Left renal cortex interstitium (tissue), 4 donors: ENCODE measurements at regions not wholly inside any gene's neighbourhood (a gene's known extent, or its start where the extent isn't known, plus 50 kb on each side); places are given as distances from the start of the nearest gene placed in this dataset.
"Not testable (repeated sequence)": the region's sequence is repeated elsewhere in the genome, so short reads cannot be mapped to it uniquely, and the experiment has no call there.

Experiments used
- DNase-seq, 4 donors: peaks; one replicate each; pipeline ENCODE4 v3.0.0-alpha.2; 2013; ENCODE audit warnings: low read depth in 4 of 4, low spot score in 2 of 4, missing footprints in 1 of 4

DNA sequence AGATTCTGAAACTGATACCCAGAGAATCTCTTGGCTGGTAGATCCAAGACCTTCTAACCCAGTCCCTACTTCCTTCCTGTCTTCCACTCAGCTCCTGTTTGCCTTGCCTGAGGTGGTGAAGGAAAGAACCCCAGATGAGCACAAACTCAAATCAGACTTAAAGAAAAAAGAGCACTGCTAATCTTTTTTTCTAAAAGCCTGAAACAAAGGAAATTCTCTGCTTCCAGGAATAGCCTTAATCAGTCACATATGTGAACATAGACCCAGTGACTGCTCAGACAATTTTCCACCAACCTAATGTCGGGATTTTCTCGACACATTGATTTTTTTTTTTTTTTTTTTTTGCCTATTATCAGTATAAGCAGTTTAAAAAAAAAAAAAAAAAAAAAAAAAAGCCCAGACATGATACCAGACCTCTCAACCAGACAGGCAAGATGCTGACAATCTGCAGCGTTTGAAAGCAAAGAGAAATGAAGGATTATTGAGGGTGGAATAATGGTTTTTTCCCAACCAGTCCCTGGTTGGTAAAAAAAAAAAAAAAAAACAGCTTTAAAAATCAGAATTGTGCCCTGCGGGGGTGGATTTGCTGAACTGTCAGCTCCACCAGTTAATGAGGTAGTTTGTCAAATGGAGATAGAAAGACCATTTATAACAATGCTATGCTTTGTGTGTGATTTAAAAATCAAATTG is 256.8 kb upstream of the RARB start:
- no peak for DNase-seq

DNA sequence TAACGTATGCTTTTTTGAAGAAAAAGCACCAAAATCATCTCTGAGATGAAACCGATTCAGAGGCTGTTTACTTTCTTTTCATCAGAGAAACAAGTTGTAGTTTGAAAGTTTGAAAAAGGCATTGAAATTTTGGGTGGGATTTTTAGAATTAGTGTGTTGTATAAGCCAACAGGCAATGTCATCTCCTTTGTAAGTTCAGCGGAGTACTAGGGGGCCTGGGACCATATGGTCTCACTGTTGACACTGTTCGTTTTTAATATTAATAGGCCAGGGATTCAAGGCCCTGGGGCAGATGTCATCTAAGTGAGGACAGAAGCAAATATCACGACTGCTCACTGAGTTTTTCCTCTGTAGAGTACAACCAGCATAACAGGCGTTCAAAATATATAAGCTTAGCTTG is 256.2 kb upstream of the RARB start:
- no peak for DNase-seq

DNA sequence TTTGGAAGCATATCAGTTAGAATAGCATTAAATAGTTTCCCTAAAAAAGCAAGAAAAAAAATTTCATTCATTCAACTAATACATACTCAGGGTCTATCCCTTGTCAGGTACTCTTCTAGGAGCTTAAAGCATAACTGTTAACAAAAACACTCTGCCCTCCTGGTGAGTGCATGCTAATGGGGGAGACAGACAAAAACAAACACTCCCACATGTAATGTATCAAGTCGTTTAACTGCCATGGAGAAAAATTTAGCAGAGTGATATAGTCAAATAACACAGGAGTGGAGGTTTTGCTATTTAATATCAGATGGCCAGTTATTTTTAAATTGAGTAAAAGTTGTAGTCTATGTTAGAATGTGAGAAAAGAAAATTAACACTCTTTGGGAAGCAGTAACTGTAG is 254.5 kb upstream of the RARB start:
- DNase-seq, result peak in 3 of 4 donors; percentile 24 to 52 (median 25)

DNA sequence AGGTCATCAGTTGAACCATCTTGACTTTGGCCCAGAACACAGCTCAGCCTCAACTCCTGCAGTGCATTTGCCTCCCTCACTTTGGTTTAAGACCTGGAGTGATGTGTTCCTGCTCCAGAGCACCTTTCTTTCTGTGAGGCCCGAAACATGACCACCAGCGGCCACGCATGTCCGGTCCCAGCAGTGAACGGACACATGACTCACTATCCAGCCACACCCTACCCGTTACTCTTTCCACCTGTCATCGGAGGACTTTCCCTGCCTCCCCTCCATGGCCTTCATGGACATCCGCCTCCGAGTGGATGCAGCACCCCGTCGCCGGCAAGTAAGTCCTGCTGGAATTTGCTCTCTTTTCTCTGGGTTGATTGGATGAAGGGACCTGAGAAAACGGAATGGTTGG is 253.8 kb upstream of the RARB start:
- no peak for DNase-seq

DNA sequence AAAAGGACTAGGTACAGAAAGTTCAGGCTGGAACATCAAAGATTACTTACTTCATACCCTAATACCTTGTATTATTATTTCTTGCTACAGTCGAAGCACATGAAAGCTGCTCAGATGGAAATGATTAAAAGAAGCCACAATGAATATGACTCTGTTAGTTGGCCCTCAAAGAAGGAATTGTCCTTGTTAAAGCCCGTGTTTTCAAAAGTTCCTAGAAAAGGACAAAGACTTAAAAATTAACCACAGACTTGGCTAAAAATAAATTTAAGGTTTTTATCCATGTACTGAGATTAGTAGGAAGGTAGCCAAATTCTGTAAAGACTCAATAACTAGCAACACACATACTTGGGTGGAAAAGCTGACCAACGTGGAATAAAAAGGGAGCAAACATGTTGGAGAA is 251.0 kb upstream of the RARB start:
- no peak for DNase-seq

DNA sequence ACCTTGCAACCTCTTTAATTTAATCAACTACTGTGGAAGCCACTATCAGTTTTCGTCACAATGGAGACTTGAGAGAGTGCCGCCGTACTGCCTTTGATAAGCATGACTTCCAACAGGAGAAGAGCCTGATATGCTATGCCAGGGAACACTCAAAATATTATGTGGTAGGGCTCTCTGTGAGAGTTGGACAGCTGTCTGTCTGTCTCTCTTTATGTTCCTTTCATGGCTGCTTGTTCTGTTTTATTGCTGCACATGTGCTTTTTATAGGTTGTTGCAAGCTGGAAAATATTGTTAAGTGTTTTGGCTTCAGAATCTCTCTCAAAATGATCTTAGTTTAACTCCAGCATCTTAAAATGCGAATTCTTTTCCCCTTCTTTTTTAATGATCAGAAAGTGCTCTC is 249.4 kb upstream of the RARB start:
- DNase-seq, result no peak

DNA sequence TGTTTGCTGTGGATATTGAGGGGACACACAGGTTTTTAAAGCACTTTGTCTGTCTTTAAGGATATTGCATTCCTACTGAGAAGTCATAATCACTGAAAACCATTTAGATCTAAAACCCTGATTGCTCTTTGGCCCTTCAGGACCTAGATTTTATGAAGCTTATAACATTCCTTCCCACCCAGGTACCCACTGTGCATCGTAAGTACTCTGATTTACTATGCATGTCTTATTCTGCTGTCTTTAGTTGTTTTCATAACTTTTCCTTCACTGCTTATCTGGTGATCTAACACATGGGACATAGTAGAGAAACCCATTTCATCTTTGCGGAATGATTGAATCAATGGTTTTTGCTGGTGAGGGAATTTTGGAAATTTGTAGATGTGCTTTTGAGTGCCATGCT is 247.0 kb upstream of the RARB start:
- no peak for DNase-seq

DNA sequence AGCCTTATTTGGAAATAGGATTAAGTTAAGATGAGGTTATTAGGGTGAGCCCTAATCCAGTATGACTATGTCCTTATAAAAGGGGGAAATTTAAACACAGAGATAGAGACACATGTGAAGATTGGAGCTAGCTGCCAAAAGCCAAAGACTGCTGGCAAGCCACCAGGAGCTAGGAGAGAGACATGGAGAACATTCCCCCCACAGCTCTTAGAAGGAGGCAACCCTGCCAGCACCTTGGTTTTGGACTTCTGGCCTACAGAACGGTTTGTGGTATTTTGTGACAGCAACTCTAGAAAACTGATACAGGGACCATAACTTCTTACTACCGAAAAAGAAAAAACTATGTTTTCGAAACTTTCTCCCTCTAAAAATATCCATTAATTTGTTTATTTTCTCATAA is 245.3 kb upstream of the RARB start:
- DNase-seq, result no peak

DNA sequence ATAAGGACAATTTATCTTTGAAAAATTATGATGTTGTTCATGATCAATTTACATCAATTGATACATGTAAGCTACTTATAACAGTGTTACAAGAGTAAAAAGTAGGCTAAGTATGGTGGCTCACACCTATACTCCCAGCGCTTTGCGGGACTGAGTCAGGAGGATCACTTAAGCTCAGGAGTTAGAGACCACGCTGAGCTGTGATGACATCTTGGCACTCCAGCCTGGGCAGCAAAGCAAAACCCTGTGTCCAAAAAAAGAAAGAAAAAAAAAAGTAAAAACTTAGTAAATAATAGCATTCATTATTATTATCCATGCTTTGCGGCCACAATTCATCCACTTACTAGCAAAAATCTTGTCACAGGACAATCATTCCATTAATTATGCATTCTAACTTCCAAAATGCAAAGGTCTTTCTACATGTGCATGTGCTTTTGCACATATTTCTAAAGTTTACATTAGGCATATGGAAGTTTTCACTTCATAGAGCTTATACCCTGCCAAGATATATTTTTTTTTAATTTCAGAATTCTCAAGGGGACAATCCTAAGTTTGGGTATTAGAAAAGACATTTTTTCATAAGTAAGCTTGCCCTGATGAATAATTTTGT is 243.3 kb upstream of the RARB start:
- DNase-seq, result no peak

DNA sequence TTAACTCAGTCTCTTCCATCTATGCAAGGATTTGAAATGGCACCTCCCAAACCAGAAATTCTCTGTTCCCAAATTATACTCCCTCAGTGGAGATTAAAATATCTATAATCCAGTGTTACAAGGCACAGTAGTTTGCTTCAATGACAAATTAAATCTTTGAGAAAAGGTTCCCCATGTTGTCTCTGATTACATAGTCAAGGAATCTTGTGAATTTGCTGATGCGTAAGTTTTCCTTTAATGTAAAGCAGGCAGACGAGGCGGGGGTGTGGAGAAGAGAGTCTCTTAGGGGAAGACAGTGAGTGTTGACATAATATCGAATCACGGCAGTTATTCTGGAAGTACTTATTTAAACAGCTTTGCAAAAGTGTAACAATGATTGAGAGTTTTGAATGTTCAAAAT is 236.4 kb upstream of the RARB start:
- no peak for DNase-seq

DNA sequence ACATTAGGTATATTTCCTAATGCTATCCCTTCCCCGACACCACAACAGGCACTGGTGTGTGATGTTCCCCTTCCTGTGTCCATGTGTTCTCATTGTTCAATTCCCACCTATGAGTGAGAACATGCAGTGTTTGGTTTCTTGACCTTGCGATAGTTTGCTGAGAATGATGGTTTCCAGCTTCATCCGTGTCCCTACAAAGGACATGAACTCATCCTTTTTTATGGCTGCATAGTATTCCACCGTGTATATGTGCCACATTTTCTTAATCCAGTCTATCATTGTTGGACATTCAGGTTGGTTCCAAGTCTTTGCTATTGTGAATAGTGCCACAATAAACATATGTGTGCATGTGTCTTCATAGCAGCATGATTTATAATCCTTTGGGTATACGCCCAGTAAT is 228.5 kb upstream of the RARB start:
- DNase-seq, result not testable (repeated sequence)

DNA sequence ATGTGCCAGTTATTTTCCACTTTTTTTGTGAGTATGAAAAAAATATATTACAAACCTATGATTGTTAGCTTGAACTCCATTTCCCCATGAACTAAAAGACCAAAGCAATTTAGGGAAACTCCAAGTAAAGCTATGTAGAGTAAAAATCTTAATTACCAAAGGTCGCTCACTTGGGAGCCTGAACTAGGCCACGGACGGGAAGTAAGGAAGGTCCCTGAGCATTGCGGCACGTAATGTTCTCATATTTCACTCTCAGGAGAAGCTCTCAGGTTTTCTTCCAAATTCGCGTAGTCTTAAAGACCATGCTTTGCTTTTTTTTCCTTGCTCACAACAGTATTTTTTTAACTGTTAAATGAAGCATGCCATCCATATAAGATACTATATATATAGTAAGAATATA is 215.3 kb upstream of the RARB start:
- DNase-seq, result no peak

DNA sequence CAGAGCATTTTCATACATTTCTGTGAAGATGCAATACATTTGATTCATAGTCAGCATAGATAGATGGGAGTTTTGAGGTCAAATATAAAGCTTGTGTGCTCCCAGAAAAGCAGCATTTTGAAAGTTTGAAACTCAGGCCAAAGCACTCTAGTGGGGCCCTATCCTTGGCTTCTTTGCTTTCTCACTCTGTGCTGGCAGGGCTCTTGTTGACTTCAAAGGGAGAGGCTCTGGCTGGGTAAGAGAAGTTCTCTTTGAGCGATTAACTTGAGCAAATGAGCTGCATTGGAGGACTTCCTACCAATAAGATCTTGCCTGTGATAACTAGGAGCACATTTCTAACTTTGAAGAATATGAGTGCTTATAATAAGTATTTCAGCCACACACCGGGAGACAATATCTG is 214.0 kb upstream of the RARB start:
- DNase-seq, result no peak

DNA sequence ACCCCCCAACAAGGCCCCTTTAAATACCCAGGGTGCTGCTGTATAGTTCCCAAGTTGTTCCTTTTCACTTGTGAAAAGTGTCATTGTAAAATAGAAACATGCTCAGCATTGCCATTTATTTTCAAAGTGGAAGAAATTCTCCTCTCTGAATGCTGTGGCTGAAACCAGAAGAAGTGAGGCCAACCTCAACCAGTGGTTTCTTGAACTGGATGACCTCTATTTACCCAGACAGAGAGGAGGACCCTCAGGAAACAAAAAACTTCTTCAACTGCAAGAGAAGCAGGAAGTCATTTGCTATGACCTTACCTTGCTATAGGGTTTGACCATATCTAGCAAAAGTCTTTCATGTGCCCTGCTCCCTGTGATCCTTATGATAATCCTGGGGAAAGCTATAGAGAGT is 209.7 kb upstream of the RARB start:
- DNase-seq, result no peak

DNA sequence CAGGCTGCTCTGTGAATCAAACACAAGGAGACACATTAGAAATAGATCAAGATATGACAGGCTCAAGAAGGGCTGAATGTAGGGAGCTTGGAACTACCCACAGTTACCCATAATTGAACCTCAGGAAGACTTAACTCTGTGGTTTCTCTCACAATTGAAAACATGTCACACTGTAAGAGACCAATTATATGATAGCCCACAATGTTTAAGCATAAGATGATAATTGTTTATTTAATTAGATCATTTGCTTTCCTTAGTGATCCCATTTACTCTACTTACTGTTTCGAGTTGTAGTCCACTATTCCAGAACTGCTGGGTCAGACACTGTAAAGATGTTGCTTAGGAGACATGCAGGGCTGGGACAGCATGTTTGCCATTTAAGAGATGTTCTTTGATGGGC is 201.3 kb upstream of the RARB start:
- DNase-seq, result no peak

DNA sequence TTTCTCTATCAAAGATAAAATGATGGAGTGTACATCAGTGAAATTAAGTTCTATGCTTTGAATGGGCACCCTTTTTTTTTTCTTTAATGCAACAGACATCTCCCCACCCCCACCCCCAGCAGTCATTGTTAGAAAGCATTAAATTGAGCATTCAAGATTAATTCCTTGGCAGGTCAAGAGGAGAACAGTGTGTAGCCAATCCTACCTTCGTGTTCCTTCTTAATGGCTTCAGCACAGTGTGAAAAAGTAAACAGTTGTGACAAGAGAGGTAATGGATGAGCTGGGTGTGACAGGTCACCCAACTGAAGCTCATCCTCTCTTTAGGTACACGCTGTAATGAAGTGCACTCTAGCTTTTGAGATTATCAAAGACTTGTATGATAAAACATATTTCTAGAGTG is 198.5 kb upstream of the RARB start:
- peak in 2 of 4 donors; percentile 14 to 17 for DNase-seq

DNA sequence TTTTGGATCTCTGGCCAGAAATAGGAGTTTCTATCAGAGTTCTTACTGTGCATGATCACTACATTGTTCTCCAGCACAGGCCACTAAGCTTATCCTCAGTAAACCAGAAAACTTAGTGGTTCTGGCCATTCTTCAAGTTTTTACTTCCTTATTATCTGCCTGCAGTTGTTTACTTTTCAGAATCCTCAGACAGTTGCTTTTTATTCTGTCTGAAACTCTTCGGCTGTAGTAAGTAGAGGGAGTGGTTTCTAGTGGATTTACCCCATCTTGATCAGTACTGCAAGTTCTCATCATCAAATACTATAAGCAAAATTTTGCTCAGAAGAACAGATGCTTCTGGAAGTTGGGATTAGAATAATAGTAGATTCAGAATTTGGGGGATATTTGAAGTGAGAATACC is 193.0 kb upstream of the RARB start:
- no peak for DNase-seq

DNA sequence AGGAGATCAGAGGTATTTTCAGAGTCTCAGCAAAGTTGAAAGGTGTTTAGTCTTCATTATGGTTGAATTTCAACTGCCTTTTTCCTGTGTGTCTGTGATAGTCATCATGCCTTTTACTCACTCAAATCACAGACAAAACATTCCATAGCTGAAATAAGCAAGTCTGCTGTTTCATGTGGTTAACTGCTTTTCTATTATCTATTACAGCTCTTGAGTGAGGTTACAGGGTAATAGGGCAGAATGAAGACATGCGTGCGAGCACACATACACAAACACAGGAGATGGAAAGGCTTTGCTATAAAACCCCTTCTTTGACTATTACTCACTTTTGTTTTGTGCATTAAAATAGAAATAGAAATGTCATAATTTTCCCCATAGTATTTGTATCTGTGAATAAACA is 192.6 kb upstream of the RARB start:
- DNase-seq, result no peak

DNA sequence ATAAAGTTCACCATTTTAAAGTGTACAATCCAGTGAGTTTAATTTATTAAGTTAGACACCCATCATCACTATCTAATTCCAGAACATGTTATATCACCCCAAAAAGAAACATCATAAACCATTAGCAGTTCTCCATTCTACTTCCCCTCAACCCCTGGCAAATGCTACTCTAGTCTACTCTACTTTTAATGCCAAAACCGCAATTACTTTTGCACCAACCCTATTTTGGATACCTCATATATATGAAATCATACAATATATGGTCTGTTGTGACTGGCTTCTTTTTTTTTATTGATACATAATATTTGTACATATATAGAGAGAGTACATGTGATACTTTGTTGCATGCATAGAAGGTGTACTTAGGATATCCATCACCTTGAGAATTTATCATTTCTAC is 190.5 kb upstream of the RARB start:
- no peak for DNase-seq

DNA sequence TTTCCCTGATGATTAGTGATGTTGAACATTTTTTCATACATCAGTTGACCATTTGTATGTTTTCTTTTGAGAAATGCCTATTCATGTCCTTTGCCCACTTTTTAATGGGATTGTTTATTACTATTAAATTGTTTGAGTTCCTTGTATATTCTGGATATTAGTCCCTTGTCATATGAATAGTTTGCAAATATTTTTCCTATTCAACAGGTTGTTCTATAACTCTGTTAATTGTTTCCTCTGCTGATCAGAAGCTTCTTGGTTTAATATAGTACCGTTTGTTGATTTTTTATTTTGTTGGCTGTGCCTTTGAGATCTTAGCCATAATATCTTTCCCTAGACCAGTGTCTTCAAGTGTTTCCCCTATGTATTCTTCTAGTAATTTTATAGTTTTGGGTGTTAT is 189.0 kb upstream of the RARB start:
- no peak for DNase-seq

DNA sequence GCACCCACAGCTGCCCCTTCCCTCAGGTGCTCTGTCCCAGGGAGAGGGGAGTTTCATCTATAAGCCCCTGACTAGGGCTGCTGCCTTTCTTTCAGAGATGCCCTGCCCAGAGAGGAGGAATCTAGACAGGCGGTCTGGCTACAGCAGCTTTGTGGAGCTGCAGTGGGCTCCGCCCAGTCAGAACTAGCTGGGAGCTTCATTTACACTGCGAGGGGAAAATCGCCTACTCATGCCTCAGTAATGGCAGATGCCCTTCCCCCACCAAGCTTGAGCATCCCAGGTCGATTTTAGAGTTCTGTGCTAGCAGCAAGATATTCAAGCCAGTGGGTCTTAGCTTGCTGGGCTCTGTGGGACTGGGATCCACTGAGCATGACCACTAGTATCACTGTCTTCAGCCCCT is 181.2 kb upstream of the RARB start:
- no peak for DNase-seq

DNA sequence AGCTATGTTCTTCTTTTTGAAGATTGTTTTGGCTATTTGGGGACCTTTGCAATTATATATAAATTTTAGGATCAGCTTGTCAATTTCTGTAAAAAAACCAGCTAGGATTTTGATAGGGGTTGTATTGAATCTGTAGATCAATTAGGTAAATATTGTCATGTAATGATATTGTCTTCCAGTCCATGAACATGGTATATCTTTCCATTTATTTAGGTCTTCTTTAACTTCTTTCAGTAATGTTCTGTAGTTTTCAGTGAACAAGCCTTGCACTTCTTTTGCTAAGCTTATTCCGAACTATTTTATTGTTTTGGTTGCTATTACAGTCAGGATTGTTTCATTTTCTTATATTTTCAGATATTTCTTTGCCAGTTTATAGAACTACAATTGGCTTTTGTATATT is 175.8 kb upstream of the RARB start:
- DNase-seq, result no peak

DNA sequence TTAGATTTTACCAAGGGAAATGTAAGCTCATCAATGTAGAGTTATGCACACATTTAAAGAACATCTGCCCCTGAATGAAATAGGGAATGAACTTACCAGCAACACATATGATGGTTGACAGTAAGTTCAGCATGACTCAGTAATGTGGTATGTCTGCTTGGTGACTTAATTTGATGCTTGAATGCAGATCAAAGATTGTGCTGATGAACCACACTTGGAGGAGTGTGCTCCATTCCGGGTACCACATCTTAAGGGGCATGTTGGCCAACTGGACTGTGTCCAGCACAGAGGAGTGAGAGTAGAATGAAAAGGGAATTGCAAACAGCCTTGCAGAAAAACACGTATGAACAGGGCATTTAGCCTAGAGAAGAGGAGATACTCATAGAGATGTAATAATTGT is 171.0 kb upstream of the RARB start:
- DNase-seq, result no peak
